Stomach (tissue), 4 donors: ENCODE measurements at regions not wholly inside any gene's neighbourhood (a gene's known extent, or its start where the extent isn't known, plus 50 kb on each side); places are given as distances from the start of the nearest gene placed in this dataset.

Experiments used
- EP300 ChIP-seq: sonication (generic); formaldehyde crosslinking; IDR thresholded peaks from one replicate; pipeline ENCODE4 v1.6.1; 2017; ENCODE audit warnings: antibody characterized with exemption
- POLR2A ChIP-seq, 4 donors: fragments of 450-650 bp; IDR thresholded peaks; one replicate each; pipeline ENCODE4 v1.6.1; 2016; ENCODE audit warnings: antibody characterized with exemption in 4 of 4, control low read depth in 2 of 4, mild to moderate bottlenecking in 1 of 4, moderate library complexity in 1 of 4
- POLR2AphosphoS5 ChIP-seq, 3 donors: sonication (generic); formaldehyde crosslinking; IDR thresholded peaks; one replicate each; pipeline ENCODE4 v1.6.1; 2016; ENCODE audit warnings: antibody characterized with exemption in 3 of 3
- TF ChIP-seq, protein P1 (sequence below), 7 experiments: fragments of 450-650 bp in 4 of 7; fragments of 200-600 bp in 3 of 7; sonication (generic) in 3 of 7; IDR thresholded peaks; one replicate each; pipeline ENCODE4 v1.5.1; 2016 to 2019; ENCODE audit warnings: antibody characterized with exemption in 7 of 7, control low read depth in 2 of 7, mild to moderate bottlenecking in 1 of 7

DNA sequence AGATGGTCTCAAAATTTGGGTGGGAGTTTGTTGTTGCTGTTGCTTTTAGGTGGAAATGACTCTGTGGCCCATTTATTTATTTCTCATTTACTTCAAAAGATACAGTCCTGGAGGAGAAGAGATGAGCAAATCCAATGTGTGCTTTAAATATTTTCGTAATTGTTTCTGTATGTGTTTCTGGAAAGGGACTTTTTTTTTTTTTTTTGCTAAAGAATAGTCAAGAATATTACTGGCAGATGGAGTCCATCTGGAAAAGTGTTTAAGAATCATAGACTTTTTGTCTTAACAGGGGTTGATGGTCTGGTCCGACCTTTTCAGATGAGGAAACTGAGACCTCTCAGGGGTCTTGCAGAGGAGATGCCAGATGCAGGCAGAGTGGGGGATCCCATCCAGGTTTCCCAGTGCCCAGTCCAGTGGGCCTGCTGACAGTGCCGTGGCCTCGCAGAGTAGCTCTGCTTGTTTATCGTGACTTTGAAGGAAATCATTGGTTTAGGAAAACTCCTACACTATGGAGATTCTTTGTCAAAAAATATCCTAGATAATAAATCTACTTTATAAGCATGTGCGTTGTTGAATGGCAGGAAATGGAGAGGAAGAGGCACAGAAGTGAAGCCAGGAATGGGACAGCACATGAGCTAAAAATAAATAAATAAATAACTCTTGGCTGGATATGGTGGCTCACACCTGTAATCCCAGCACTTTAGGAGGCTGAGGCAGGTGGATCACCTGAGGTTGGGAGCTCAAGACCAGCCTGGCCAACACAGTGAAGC, 164.3 kb upstream of the SVIL start:
- TF ChIP-seq, protein P1, sequence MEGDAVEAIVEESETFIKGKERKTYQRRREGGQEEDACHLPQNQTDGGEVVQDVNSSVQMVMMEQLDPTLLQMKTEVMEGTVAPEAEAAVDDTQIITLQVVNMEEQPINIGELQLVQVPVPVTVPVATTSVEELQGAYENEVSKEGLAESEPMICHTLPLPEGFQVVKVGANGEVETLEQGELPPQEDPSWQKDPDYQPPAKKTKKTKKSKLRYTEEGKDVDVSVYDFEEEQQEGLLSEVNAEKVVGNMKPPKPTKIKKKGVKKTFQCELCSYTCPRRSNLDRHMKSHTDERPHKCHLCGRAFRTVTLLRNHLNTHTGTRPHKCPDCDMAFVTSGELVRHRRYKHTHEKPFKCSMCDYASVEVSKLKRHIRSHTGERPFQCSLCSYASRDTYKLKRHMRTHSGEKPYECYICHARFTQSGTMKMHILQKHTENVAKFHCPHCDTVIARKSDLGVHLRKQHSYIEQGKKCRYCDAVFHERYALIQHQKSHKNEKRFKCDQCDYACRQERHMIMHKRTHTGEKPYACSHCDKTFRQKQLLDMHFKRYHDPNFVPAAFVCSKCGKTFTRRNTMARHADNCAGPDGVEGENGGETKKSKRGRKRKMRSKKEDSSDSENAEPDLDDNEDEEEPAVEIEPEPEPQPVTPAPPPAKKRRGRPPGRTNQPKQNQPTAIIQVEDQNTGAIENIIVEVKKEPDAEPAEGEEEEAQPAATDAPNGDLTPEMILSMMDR (IDR thresholded peaks at IDR 0.05) = no peak
- no peak for TF ChIP-seq EP300
- no peak for TF ChIP-seq POLR2A (IDR thresholded peaks at IDR 0.05)
- no peak for TF ChIP-seq POLR2AphosphoS5 (IDR thresholded peaks at IDR 0.05)
